HG03432 (cell line): ENCODE measurements at regions not wholly inside any gene's neighbourhood (a gene's known extent, or its start where the extent isn't known, plus 50 kb on each side); places are given as distances from the start of the nearest gene placed in this dataset.
"Not testable (repeated sequence)": the region's sequence is repeated elsewhere in the genome, so short reads cannot be mapped to it uniquely, and the experiment has no call there.

ENCODE experiments used
- ATAC-seq: cut with Tn5 transposase; IDR thresholded peaks from one replicate; pipeline ENCODE4 v1.9.1; 2021; ENCODE audit warnings: mild to moderate bottlenecking, moderate library complexity; ENCODE audit not compliant: unreplicated experiment

DNA sequence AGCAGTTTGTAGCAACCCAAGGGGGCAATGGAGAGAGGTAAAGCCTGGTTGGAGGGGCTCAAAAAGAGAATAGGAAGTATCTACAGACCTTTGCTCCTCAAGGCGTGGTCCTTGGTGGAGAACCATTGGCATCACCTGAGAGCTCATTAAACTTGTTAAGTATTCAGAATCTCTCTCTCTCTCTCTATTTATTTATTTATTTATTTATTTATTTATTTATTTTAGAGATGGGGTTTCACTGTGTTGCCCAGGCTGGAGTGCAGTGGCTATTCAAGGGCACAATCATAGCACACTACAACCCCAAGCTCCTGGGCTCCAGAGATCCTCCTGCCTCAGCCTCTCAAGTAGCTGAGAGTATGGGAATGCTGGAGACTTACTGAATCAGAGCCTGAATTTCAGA, 193.1 kb upstream of the ADCY2 start:
- ATAC-seq, result no peak

DNA sequence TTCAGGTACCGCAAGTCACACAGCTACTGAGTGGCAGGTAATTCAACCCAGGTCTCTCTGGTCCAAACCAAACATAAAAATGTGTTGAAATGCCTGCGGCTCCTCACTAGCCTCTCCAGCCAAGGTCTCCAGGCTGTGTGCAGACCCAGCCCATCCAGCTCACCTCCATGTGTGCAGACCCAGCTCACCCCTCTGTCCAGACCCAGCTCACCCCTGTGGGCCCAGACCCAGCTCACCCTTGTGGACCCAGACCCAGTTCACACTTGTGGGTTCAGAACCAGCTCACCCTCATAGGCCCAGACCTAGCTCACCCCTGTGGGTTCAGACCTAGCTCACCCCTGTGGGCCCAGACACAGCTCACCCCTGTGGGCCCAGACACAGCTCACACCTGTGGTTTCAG, 188.0 kb upstream of the ADCY2 start:
- no peak for ATAC-seq

DNA sequence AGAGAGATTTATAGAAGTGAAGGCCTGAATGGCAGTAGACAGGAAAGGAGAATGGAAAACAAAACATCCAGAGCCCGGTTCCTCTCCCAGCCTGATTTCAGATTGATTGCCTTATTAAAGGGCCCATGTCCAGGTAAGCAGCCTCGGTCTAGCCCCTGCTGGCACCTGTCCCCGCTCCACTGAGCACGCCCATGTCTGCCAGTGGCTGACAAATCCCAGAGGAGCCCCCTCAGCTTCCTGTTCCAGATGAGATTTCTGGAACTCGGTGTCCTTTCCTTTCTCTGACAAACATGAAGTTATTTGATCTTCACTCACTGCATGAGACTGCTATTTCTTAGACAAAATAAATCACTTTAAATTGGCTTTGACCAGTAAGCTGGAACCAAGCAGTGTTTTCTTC, 187.0 kb upstream of the ADCY2 start:
- no peak for ATAC-seq

DNA sequence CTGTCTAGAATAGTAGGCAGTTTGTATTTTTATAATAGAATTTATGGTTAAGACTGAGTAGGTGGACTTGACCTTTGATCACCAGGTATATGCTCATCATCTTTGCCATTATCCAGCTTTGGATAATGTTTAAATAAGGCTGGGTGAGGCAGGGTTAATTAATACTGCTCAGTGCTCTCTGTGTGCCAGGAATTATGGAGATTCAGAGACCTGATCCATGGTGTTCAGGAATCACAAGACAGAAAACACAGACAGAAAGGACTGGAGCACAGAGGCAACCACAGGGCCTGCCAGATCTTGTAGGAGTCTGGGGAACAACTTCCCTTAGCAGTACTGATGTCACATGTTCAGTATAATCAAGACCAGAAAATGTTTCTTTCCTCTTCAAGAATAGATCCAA, 186.3 kb upstream of the ADCY2 start:
- ATAC-seq, result no peak

DNA sequence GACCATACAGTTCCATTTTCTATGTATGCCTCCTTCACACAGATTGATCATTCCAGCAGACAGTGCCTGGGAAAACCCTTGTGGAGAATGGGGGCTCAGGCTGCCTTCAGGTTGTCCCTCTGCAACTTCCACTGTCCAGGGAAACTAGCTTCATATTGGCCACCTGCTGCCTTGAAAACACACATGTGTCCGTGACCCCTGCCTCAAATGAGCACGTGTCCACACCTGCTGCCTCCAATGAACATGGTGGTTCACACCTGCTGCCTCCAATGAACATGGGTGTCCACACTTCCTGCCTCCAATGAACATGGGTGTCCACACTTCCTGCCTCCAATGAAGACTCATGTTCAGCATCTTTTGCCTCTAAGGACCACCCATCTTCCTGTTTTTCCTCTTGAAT, 185.4 kb upstream of the ADCY2 start:
- no peak for ATAC-seq

DNA sequence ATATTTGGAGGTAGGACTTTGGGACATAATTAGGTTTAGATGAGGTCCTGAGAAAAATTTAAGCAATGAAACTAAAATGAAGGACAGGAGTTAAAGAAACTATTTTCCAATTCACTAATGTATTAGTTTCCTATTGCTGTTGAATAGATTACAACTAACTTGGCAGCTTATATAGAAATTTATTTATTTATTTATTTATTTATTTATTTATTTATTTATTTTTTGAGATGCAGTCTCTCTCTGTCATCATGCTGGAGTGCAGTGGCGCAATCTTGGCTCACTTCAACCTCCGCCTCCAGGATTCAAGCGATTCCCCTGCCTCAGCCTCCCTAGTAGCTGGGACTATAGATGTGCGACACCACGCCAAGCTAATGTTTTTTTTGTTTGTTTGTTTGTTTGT, 182.4 kb upstream of the ADCY2 start:
- ATAC-seq, result no peak

DNA sequence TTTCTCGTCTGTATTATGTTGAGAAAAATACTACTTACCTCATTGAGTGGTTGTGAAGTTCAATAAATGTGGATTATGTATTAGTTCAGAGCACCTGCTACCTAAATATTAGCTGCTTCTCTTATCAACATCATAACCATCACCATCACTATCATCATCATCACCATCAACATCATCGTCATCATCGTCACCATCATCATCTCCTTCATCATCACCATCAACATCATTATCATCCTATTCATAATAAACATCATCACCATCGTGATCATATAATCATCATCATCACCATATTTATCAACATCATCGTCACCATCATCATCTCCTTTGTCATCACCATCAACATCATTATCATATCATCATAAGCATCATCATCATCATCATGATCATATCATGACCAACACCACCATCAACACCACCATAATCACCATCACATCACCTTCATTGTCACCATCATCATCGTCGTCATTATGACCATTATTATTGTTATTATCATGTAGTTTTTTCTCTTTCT, 181.0 kb upstream of the ADCY2 start:
- ATAC-seq, result no peak

DNA sequence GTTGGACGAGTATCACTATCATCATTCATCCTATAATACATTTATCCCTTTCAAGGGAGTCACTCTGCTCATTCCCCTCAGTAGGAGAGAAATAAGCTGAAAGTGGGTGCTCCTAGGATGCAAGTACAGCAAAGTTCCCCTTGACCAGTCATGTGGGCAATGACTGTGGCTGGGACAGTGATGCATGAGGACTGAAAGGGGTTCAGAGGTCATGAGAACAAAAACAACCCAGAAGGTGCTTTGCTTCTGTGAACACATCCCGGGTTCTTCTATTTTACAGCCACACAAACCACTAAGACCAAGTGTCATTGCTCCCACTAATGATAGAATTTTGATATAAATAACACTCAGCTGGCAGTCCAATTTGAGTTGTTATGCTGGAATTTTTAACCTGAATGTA, 177.8 kb upstream of the ADCY2 start:
- no peak for ATAC-seq

DNA sequence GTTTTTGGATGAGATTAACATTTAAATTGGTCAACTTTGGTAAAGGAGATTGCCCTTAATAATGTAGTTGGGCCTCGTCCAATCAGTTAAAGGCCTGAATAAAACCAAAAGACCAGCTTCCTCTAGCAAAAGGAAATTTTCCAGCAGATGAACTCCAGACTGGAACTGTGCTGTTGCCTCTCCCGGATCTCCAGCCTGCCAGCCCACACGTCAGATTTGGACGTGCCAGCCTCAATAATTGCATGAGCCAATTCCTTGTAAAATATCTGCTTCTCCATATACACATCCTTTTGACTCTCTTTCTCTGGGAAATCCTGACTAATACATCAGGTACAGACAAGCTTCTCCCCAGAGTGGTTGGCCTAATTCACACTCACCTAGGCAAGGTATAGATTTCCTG, 175.8 kb upstream of the ADCY2 start:
- no peak for ATAC-seq

DNA sequence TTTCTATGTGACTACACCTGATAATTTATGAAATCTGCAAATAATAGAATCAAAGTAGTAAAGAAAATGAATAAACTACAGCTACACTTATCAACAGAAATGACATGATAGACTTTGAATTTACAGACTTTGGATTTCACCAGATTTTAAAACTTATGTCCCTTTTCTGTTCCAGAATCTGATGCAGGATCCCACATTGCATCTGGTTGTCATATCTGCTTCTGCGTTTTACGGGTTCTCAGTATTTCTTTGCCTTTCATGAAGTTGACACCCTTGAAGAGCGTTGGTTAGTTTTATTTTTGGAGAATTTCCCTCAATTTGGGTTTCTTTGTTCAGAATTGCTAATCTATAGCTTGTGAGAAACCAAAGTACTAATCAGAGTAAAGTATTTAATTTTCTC, 174.9 kb upstream of the ADCY2 start:
- ATAC-seq, result no peak

DNA sequence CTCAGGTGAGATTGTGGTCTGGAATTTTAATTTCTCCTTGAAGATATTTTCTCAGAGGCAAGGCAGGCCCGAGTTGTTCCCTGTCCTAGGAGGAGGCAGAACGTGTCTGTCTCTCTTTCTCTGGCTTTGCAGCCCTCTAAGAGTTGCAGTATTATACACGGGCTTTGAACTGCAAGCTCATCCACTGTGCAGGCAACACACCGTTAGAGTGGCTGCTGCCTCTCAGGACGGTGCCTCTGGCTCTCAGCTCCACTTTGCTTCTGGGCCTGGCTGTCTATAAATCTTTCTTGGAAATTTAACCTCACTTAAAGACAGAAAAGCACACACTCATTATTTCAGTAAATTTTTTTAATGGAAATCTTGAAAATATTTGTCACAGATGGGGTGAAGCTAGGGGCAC, 170.1 kb upstream of the ADCY2 start:
- ATAC-seq, result no peak

DNA sequence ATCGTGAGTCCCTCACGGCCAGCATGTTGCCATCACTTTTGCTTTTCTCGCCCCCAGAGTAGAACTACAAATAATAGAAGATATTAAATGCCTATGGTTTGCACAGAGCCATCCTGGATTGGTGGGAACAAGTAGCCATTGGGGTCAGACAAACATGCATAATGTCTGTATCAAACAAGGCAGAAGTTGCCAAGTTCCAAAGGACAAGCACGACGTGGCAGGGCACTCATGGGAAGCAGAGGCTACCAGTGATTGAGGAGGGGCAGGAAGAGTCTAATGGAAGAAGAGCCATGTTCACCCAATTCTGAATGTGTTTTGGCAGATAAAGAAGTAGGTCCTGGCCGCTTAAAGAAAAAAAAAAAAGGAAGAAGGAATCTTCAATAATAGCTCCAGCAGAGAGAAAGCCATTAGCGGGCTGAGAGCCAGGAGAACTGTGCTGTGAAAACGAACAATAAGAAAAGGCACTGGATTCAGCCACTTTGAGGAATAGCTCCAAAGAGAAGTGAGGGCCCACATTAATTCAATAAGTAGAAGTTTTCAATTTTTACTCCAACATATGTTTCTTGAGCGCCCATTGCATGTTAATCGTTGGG, 153.7 kb upstream of the ADCY2 start:
- ATAC-seq, result no peak

DNA sequence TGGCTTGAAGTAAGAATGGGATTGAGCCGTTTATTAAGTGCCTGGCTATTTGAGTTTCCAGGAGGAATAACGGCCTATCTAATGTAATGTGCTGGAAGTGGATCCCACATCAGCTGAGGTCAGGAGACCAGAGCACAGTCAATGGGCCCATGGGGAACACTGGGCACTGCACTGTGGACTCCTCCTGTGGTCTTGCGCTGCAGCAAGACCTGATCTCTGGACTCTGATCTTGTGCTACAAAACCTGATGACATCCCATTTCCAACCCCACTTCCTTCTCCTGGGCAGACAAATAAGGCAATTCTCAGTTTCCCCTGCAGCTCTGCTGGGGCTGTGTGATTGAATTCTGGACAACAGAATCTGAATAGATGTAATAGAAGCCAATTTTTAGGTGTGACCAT, 151.7 kb upstream of the ADCY2 start:
- ATAC-seq, result no peak

DNA sequence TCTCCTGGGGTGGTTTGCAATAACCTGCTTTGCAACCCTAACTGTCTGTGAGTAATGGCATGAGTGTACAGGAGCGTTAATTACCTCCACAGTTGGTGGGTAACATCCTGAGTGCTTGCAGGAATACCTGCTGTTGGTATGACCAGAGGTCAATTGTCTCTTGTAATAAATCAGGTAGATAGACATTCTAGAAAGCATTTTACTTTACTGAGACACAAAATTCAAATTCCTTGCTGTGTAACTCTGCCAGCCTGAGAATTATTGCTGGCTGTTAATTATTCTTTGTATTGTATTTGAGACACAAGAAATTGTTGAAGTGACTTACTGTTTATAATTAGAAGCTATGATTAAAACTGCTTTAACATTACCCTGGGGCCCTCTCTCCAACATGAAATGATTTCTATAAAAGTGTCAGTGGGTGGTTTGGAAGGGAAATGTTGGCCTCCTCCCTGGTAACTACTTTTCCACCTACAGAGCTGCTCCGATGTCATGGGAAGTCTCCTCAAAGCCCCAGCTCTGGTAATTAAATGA, 150.8 kb upstream of the ADCY2 start:
- ATAC-seq, result no peak

DNA sequence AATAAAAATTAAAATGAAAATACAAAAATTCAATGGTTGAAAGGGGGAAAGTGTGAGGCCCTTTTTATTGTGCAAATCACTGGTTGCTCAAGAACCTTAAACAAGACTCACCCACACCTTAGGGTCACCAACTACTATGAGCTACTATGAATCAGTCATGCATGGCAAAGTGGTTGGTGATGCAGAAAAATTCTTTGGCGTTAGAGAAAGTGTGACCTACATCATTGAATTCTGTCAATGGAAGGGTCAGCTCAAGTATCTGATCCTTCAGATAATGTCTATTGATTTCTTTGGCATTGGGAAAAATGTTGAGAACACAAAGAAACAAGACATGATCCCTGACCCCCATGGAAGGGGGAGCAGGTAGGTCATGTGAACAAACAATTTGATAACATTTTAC, 149.7 kb upstream of the ADCY2 start:
- no peak for ATAC-seq

DNA sequence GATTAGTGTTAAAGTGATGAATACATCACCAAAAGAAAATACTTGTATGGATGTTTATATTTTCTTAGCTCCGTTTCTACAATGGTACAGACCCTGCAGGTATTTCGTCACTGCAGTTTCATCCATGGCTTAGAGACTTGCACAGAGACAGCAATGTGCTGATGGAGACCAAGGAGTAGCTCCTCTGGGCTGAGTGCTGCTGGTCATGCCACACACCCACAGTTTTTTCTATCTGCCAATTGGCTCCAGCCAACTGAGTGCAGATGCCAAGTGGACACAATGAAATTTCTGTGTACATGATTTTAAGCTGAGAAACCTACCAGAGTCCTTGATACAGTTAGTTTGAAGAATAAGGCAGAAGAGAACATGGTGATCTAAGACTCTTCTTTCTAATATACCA, 145.9 kb upstream of the ADCY2 start:
- ATAC-seq, result no peak

DNA sequence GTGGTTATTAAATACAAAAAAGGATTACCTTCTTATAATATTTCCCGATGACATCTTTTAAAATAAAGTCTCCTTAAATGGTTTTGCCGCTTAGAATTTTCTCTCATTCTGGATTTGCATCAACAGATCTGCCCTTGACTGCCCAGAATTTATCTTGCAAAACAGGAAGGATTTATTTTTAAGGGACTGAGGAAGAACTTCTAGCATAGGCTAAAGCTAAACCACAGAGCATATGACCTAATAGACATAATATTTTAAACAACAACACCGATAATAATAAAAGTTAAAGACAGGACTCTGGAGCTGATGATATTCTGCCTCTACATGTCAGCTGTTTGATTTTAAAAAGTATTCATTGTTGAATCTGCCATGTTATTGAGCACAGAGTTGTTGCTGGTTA, 145.3 kb upstream of the ADCY2 start:
- no peak for ATAC-seq

DNA sequence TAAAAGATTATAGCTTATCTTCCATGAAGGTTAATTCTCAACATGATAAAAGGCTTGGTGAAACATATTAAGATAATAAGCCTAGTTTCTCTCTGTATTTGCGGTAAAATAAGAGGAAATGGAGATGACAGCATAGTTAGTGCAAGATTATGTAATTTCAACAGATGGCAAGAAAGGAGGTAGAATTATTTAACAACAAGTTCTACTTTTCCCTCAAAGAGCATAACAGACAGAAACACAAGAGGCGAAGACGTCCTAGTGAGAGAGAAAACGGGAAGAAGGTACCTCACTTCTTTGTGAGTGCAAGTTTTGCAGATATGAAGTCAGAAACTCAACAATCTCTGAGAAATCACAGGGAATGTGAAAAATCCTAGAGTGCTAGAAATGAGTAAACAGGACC, 144.8 kb upstream of the ADCY2 start:
- ATAC-seq, result no peak

DNA sequence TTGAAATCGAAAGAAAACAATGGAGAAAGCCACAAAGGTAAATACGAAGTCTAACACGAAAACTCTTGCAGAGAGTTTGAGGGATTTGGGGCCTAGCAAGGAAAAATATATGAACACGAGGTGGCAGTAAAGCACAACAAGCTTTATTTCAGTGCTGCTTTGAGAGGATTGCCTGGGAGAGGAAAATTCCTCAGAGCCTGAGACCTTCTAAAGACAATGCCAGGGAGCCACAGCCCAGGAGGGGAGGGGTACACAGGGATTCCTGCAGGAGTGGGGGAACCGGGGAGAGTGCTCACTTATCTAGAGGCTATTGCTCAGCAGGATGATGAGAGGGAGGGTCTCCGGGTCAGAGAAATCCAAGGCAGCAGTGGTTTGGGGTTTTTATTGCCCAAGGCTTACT, 134.9 kb upstream of the ADCY2 start:
- peak; percentile 50 for ATAC-seq

DNA sequence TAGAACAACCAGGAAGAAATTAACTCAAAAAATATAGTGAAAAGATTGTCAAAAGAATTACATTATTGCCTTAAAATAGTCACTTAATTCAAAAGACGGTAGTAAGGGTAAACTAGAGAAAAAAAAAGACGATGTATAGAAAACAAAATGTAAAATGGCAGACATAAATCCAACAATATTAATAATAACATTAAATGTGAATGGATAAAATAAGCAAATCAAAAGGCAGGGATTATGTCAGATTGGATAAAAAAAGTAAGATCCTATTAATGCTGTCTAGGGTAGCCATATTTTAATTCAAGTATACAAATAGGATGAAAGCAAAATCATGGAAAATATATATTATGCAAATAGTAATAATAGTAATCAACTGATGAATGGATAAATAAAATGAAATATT, 134.0 kb upstream of the ADCY2 start:
- ATAC-seq, result no peak

DNA sequence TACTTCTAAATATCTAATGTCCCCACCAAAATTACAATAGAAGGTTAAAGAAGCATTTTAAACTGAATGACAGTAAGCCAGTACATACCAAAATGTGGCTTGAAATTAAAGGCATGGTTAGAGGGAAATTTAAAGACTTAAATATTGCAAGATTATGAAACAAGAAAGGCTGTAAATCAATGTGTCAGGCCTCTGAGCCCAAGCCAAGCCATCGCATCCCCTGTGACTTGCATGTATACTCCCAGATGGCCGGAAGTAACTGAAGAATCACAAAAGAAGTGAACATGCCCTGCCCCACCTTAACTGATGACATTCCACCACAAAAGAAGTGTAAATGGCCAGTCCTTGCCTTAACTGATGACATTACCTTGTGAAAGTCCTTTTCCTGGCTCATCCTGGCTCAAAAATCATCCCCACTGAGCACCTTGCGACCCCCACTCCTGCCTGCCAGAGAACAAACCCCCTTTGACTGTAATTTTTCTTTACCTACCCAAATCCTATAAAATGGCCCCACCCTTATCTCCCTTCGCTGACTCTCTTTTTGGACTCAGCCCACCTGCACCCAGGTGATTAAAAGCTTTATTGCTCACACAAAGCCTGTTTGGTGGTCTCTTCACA, 132.4 kb upstream of the ADCY2 start:
- not testable (repeated sequence) for ATAC-seq

DNA sequence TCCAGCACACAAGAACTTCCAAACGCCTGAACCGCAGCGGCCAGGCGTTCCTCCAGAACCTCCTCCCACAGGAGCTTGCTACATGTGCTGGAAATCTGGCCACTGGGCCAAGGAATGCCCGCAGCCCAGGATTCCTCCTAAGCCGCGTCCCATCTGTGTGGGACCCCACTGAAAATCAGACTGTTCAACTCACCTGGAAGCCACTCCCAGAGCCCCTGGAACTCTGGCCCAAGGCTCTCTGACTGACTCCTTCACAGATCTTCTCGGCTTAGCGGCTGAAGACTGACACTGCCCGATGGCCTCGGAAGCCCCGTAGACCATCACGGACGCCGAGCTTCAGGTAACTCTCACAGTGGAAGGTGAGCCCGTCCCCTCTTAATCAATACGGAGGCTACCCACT, 130.2 kb upstream of the ADCY2 start:
- not testable (repeated sequence) for ATAC-seq

DNA sequence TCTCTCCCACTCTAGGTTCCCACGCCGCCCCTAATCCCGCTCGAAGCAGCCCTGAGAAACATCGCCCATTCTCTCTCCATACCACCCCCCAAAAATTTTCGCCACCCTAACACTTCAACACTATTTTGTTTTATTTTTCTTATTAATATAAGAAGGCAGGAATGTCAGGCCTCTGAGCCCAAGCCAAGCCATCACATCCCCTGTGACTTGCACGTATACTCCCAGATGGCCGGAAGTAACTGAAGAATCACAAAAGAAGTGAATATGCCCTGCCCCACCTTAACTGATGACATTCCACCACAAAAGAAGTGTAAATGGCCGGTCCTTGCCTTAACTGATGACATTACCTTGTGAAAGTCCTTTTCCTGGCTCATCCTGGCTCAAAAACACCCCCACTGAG, 127.2 kb upstream of the ADCY2 start:
- not testable (repeated sequence) for ATAC-seq
